ENCODE measurements at regions not wholly inside any gene's neighbourhood (a gene's known extent, or its start where the extent isn't known, plus 50 kb on each side); places are given as distances from the start of the nearest gene placed in this dataset.

DNA sequence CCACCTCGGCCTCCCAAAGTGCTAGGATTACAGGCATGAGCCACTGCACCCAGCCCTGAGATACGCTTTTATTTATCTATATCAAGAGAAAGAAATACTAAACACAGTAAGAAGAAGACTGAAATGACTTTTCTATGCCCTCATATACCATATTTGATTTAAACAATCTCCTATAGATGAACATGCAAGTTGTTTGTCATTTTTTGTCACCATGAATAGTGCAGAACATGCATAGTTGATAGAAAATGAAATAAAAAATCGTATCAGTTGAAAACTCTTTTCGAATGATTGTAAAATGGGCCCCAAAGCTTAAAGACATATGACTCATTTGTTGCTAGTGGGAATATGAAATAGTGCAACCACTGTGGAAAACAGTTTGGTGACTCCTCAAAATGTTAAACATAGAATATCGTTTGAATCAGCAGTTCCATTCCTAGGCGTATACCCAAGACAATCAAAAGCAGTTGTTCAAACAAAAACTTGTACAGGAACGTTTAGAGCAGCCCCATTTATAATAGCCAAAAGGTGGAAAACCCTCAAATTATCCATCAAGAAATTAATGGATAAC is 61.4 kb upstream of the ANKH start:
- no peak for TF ChIP-seq EZH2 (IDR thresholded peaks at IDR 0.05; ENCODE audit: borderline replicate concordance, low read depth, low read length, poor library complexity, severe bottlenecking)
- TF ChIP-seq, protein P1, sequence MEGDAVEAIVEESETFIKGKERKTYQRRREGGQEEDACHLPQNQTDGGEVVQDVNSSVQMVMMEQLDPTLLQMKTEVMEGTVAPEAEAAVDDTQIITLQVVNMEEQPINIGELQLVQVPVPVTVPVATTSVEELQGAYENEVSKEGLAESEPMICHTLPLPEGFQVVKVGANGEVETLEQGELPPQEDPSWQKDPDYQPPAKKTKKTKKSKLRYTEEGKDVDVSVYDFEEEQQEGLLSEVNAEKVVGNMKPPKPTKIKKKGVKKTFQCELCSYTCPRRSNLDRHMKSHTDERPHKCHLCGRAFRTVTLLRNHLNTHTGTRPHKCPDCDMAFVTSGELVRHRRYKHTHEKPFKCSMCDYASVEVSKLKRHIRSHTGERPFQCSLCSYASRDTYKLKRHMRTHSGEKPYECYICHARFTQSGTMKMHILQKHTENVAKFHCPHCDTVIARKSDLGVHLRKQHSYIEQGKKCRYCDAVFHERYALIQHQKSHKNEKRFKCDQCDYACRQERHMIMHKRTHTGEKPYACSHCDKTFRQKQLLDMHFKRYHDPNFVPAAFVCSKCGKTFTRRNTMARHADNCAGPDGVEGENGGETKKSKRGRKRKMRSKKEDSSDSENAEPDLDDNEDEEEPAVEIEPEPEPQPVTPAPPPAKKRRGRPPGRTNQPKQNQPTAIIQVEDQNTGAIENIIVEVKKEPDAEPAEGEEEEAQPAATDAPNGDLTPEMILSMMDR (conservative IDR thresholded peaks at IDR 0.05; ENCODE audit: low read depth, low read length), result no peak
- Histone ChIP-seq H3K36me3 (ENCODE audit: insufficient read depth, low read length, poor library complexity, severe bottlenecking) (no peaks in the 10 kb centered on the region), H3K4me1 (ENCODE audit: insufficient read depth, low read length, poor library complexity, severe bottlenecking) (no peaks in the 10 kb centered on the region), H3K4me3 (ENCODE audit: low read depth, low read length, poor library complexity, severe bottlenecking) (no peak overlapping the region), H3K27ac (ENCODE audit: low read depth, low read length, poor library complexity, severe bottlenecking) (no peak overlapping the region), H3K9me3 (ENCODE audit: low read depth, low read length, poor library complexity, severe bottlenecking) (no peaks in the 10 kb centered on the region), H3K27me3 (replicated peaks; ENCODE audit: insufficient read depth, low read depth, low read length, poor library complexity) (no peaks in the 10 kb centered on the region)
- no TSS peak for BruUV-seq (replicated peaks)
- no peak for DNase-seq (ENCODE audit: low spot score)
- POLR2A ChIA-PET (ENCODE audit: low non-redundant PET), result no interaction called here
- intact Hi-C loops (cut with micrococcal nuclease; ENCODE audit: unreplicated experiment), result no loop called here
- CTCF ChIA-PET, result no interaction called here

GRCh38 chr5:14930486-14930885 is 58.9 kb upstream of the ANKH start:
- no TSS peak for BruUV-seq (replicated peaks)
- POLR2A ChIA-PET (ENCODE audit: low non-redundant PET), result no interaction called here
- no peak for DNase-seq (ENCODE audit: low spot score)

GRCh38 chr5:14929293-14930065 is 57.9 kb upstream of the ANKH start:
- CTCF ChIA-PET, result no interaction called here
- Histone ChIP-seq H3K4me1 (ENCODE audit: insufficient read depth, low read length, poor library complexity, severe bottlenecking) (no peaks in the 10 kb centered on the region), H3K4me3 (ENCODE audit: low read depth, low read length, poor library complexity, severe bottlenecking) (no peak overlapping the region), H3K27ac (ENCODE audit: low read depth, low read length, poor library complexity, severe bottlenecking) (no peak overlapping the region), H3K27me3 (replicated peaks; ENCODE audit: insufficient read depth, low read depth, low read length, poor library complexity) (no peaks in the 10 kb centered on the region), H3K36me3 (ENCODE audit: insufficient read depth, low read length, poor library complexity, severe bottlenecking) (no peaks in the 10 kb centered on the region), H3K9me3 (ENCODE audit: low read depth, low read length, poor library complexity, severe bottlenecking) (no peaks in the 10 kb centered on the region)
- no peak for DNase-seq (ENCODE audit: low spot score)
- intact Hi-C loops (cut with micrococcal nuclease; ENCODE audit: unreplicated experiment), result no loop called here
- POLR2A ChIA-PET (ENCODE audit: low non-redundant PET), result no interaction called here
- no peak for TF ChIP-seq EZH2 (IDR thresholded peaks at IDR 0.05; ENCODE audit: borderline replicate concordance, low read depth, low read length, poor library complexity, severe bottlenecking)
- TF ChIP-seq, protein P1 (conservative IDR thresholded peaks at IDR 0.05; ENCODE audit: low read depth, low read length), result no peak
- BruUV-seq (replicated peaks), result no TSS peak

More at GRCh38 chr5:14930486-14930885, 58.9 kb upstream of the ANKH start:
- no peak overlapping the region for H3K4me3 ChIP-seq (ENCODE audit: low read depth, low read length, poor library complexity, severe bottlenecking)
- no peaks in the 10 kb centered on the region for H3K4me1 ChIP-seq (ENCODE audit: insufficient read depth, low read length, poor library complexity, severe bottlenecking)
- H3K9me3 ChIP-seq (ENCODE audit: low read depth, low read length, poor library complexity, severe bottlenecking), result no peaks in the 10 kb centered on the region
- TF ChIP-seq EZH2 (IDR thresholded peaks at IDR 0.05; ENCODE audit: borderline replicate concordance, low read depth, low read length, poor library complexity, severe bottlenecking), result no peak
- TF ChIP-seq, protein P1 (conservative IDR thresholded peaks at IDR 0.05; ENCODE audit: low read depth, low read length), result no peak
- no peaks in the 10 kb centered on the region for H3K36me3 ChIP-seq (ENCODE audit: insufficient read depth, low read length, poor library complexity, severe bottlenecking)
- CTCF ChIA-PET, result no interaction called here
- intact Hi-C loops (cut with micrococcal nuclease; ENCODE audit: unreplicated experiment), result no loop called here
- H3K27ac ChIP-seq (ENCODE audit: low read depth, low read length, poor library complexity, severe bottlenecking), result no peak overlapping the region
- no peaks in the 10 kb centered on the region for H3K27me3 ChIP-seq (replicated peaks; ENCODE audit: insufficient read depth, low read depth, low read length, poor library complexity)
